SK-N-SH treated with all-trans-retinoic acid at 6 μM for 48 hours (cell line): ENCODE measurements at regions not wholly inside any gene's neighbourhood (a gene's known extent, or its start where the extent isn't known, plus 50 kb on each side); places are given as distances from the start of the nearest gene placed in this dataset.

Experiments used
- ATAC-seq: fragments of 200-7000 bp; cut with Tn5 transposase; 3 replicates; pipeline ENCODE4 v1.9.1; 2020; ENCODE audit warnings: mild to moderate bottlenecking, moderate library complexity
- ARNTL ChIP-seq: fragments of 450-650 bp; formaldehyde crosslinking; IDR thresholded peaks from 2 replicates; pipeline ENCODE4 v1.5.0; 2020; ENCODE audit warnings: low read depth, mild to moderate bottlenecking, moderate library complexity, borderline replicate concordance
- BACH2 ChIP-seq: fragments of 250-450 bp; sonication (Bioruptor Pico); IDR thresholded peaks from 2 replicates; pipeline ENCODE4 v1.9.0; 2021; ENCODE audit warnings: mild to moderate bottlenecking, borderline replicate concordance
- CREB5 ChIP-seq: fragments of 250-450 bp; sonication (Bioruptor Pico); IDR thresholded peaks from 2 replicates; pipeline ENCODE4 v1.5.1; 2020; ENCODE audit warnings: low read depth, mild to moderate bottlenecking, moderate library complexity
- CSDC2 ChIP-seq: fragments of 250-450 bp; sonication (Bioruptor Pico); IDR thresholded peaks from 2 replicates; pipeline ENCODE4 v1.5.0; 2020; ENCODE audit warnings: mild to moderate bottlenecking, moderate library complexity
- ESRRG ChIP-seq: fragments of 250-450 bp; sonication (Bioruptor Pico); IDR thresholded peaks from 2 replicates; pipeline ENCODE4 v1.6.1; 2021; ENCODE audit warnings: mild to moderate bottlenecking
- GLIS3 ChIP-seq: fragments of 250-450 bp; sonication (Bioruptor Pico); IDR thresholded peaks from 2 replicates; pipeline ENCODE4 v1.5.0; 2020; ENCODE audit warnings: mild to moderate bottlenecking, moderate library complexity
- OSR1 ChIP-seq: fragments of 250-450 bp; sonication (Bioruptor Pico); IDR thresholded peaks from 2 replicates; pipeline ENCODE4 v1.8.0; 2022; ENCODE audit warnings: moderate library complexity, mild to moderate bottlenecking, inconsistent platforms
- PATZ1 ChIP-seq: fragments of 250-450 bp; sonication (Bioruptor Pico); IDR thresholded peaks from 2 replicates; pipeline ENCODE4 v1.8.0; 2020; ENCODE audit warnings: mild to moderate bottlenecking, moderate library complexity, borderline replicate concordance
- POU6F1 ChIP-seq: fragments of 250-450 bp; sonication (Bioruptor Pico); IDR thresholded peaks from 2 replicates; pipeline ENCODE4 v1.8.0; 2021; ENCODE audit warnings: low read depth, mild to moderate bottlenecking, moderate library complexity, borderline replicate concordance
- PPARA ChIP-seq: fragments of 250-450 bp; sonication (Bioruptor Pico); IDR thresholded peaks from 2 replicates; pipeline ENCODE4 v1.5.0; 2020; ENCODE audit warnings: mild to moderate bottlenecking, borderline replicate concordance
- RARB ChIP-seq: fragments of 250-450 bp; sonication (Bioruptor Pico); IDR thresholded peaks from 2 replicates; pipeline ENCODE4 v1.8.0; 2021; ENCODE audit warnings: mild to moderate bottlenecking, moderate library complexity
- TCF4 ChIP-seq: fragments of 250-450 bp; sonication (Bioruptor Pico); IDR thresholded peaks from 2 replicates; pipeline ENCODE4 v1.8.0; 2021; ENCODE audit warnings: mild to moderate bottlenecking, moderate library complexity, borderline replicate concordance
- TOX ChIP-seq: fragments of 250-450 bp; sonication (Bioruptor Pico); IDR thresholded peaks from 2 replicates; pipeline ENCODE4 v1.8.0; 2021; ENCODE audit warnings: mild to moderate bottlenecking, moderate library complexity, borderline replicate concordance
- TSHZ2 ChIP-seq: fragments of 250-450 bp; sonication (Bioruptor Pico); IDR thresholded peaks from 2 replicates; pipeline ENCODE4 v1.5.0; 2020; ENCODE audit warnings: mild to moderate bottlenecking, moderate library complexity
- ZC3H10 ChIP-seq: fragments of 250-450 bp; sonication (Bioruptor Pico); IDR thresholded peaks from 2 replicates; pipeline ENCODE4 v1.5.1; 2021; ENCODE audit warnings: mild to moderate bottlenecking, moderate library complexity
- ZFP3 ChIP-seq: fragments of 250-450 bp; sonication (Bioruptor Pico); IDR thresholded peaks from 2 replicates; pipeline ENCODE4 v1.5.0; 2020; ENCODE audit warnings: mild to moderate bottlenecking, moderate library complexity
- ZFP30 ChIP-seq: fragments of 450-650 bp; formaldehyde crosslinking; IDR thresholded peaks from 2 replicates; pipeline ENCODE4 v1.5.0; 2022; ENCODE audit warnings: mild to moderate bottlenecking, moderate library complexity
- ZNF565 ChIP-seq: fragments of 450-650 bp; formaldehyde crosslinking; conservative IDR thresholded peaks from 2 replicates; pipeline ENCODE4 v1.5.0; 2020; ENCODE audit warnings: low read depth, mild to moderate bottlenecking, moderate library complexity
- ZNF70 ChIP-seq: fragments of 450-650 bp; formaldehyde crosslinking; IDR thresholded peaks from 2 replicates; pipeline ENCODE4 v1.5.0; 2020; ENCODE audit warnings: mild to moderate bottlenecking, moderate library complexity

GRCh38 chr21:24259241-24259640 lies 1348.0 kb downstream of the MRPL39 start:
- ATAC-seq, result peak; percentile 52

GRCh38 chr21:24255591-24255990 lies 1351.7 kb downstream of the MRPL39 start:
- ATAC-seq, result no peak
- TF ChIP-seq ZNF565 (no peak), CREB5 (no peak), OSR1 (CRISPR knock-in tag) (no peak), ZFP3 (CRISPR knock-in tag) (no peak), GLIS3 (no peak), TOX (CRISPR knock-in tag) (no peak), ZNF70 (CRISPR knock-in tag) (no peak), POU6F1 (CRISPR knock-in tag) (no peak), TSHZ2 (CRISPR knock-in tag) (no peak)

More at GRCh38 chr21:24259241-24259640, 1348.0 kb downstream of the MRPL39 start:
- TF ChIP-seq RARB (CRISPR knock-in tag) (no peak), PPARA (no peak), PATZ1 (CRISPR knock-in tag) (no peak), ZNF70 (CRISPR knock-in tag) (no peak), ESRRG (CRISPR knock-in tag) (no peak), BACH2 (CRISPR knock-in tag) (no peak), OSR1 (CRISPR knock-in tag) (no peak), TCF4 (no peak), GLIS3 (no peak), ARNTL (CRISPR knock-in tag) (no peak), ZNF565 (no peak), ZFP30 (CRISPR knock-in tag) (no peak), ZFP3 (CRISPR knock-in tag) (no peak)
- TF ChIP-seq, all 23 proteins: peak for 0

- peak; percentile 92 for ATAC-seq
- TF ChIP-seq ZFP3 (CRISPR knock-in tag) (no peak), ZNF70 (CRISPR knock-in tag) (no peak), POU6F1 (CRISPR knock-in tag) (no peak)
These were observed 1381.8 kb downstream of the MRPL39 start for GRCh38 chr21:24225431-24225830.

GRCh38 chr21:24224422-24224821 lies 1382.9 kb downstream of the MRPL39 start:
- ATAC-seq, result no peak
- no peak for TF ChIP-seq TOX (CRISPR knock-in tag)
- no peak for TF ChIP-seq GLIS3
- TF ChIP-seq ZC3H10 (CRISPR knock-in tag), result no peak
- no peak for TF ChIP-seq TCF4
- TF ChIP-seq BACH2 (CRISPR knock-in tag), result no peak
- no peak for TF ChIP-seq OSR1 (CRISPR knock-in tag)
- no peak for TF ChIP-seq CSDC2 (CRISPR knock-in tag)
- no peak for TF ChIP-seq ZFP30 (CRISPR knock-in tag)
- TF ChIP-seq POU6F1 (CRISPR knock-in tag), result no peak
